GM12878 (cell line): ENCODE measurements at regions not wholly inside any gene's neighbourhood (a gene's known extent, or its start where the extent isn't known, plus 50 kb on each side); places are given as distances from the start of the nearest gene placed in this dataset.

Experiments used
- ATAC-seq: fragments of 200-7000 bp; cut with Tn5 transposase; 3 replicates; pipeline ENCODE4 v1.9.1; 2020; ENCODE audit warnings: mild to moderate bottlenecking, moderate library complexity
- BruUV-seq: library from RNA; stranded (reverse); fragments of 400-500 nt; replicated peaks from 2 replicates; lab custom pipeline; 2021; lab: Mats Ljungman, UMichigan
- CTCF ChIA-PET: fragments of 300-600 bp; sonication (Branson Sonifier 250); formaldehyde crosslinking; extraction: SDS; loops from one replicate; lab custom pipeline; 2021; ENCODE audit warnings: inconsistent platforms; lab: Yijun Ruan, JAX
- POLR2A ChIA-PET: fragments of 350-600 bp; formaldehyde crosslinking; extraction: SDS; loops from one replicate; lab custom pipeline; 2021; ENCODE audit warnings: inconsistent platforms; lab: Charles Lee
- RAD21 ChIA-PET: fragments of 300-600 bp; sonication (Branson Sonifier 250); formaldehyde crosslinking; loops from one replicate; lab custom pipeline; 2023; ENCODE audit warnings: antibody characterized with exemption; ENCODE audit not compliant: unreplicated experiment; lab: Charles Lee
- SMC1A ChIA-PET: fragments of 300-600 bp; sonication (Branson Sonifier 250); formaldehyde crosslinking; loops from one replicate; lab custom pipeline; 2023; ENCODE audit not compliant: unreplicated experiment, uncharacterized antibody; lab: Charles Lee
- DNase-seq: peaks from one replicate; pipeline ENCODE4 v3.0.0-alpha.2; 2011; ENCODE audit warnings: low read depth, low spot score
- FAIRE-seq: peaks from 3 replicates; lab custom pipeline; 2011; peaks lifted over from hg19 to GRCh38; lab: Jason Lieb, UNC
- H2AFZ ChIP-seq: 2 replicates; pipeline ENCODE4 v1.6.0; 2011; ENCODE audit warnings: low read depth, low read length, control low read depth; ENCODE audit not compliant: control insufficient read depth
- H3K27ac ChIP-seq: 2 replicates; pipeline ENCODE4 v1.5.1; 2011; ENCODE audit warnings: control low read depth; ENCODE audit not compliant: control insufficient read depth, insufficient read depth
- H3K27me3 ChIP-seq, 2 experiments: replicated peaks in 1 of 2; 2 replicates each; pipeline versions ENCODE4 v1.6.0 to v1.6.1; 2011; ENCODE audit warnings: low read length in 1 of 2; ENCODE audit not compliant: control insufficient read depth in 2 of 2, insufficient read depth in 2 of 2
- H3K36me3 ChIP-seq, 2 experiments: 2 replicates each; pipeline ENCODE4 v1.5.1; 2011; ENCODE audit warnings: low read length in 1 of 2; ENCODE audit not compliant: control insufficient read depth in 2 of 2, insufficient read depth in 2 of 2
- H3K4me1 ChIP-seq: 2 replicates; pipeline ENCODE4 v1.6.1; 2011; ENCODE audit warnings: mild to moderate bottlenecking, low read length, moderate library complexity, mixed read lengths; ENCODE audit not compliant: control insufficient read depth, insufficient read depth
- H3K4me2 ChIP-seq: 2 replicates; pipeline ENCODE4 v1.6.0; 2011; ENCODE audit warnings: control low read depth; ENCODE audit not compliant: control insufficient read depth, insufficient read depth
- H3K4me3 ChIP-seq: fragments of 200-600 bp; sonication (generic); 2 replicates; pipeline ENCODE4 v1.5.1; 2016
- H3K79me2 ChIP-seq: 2 replicates; pipeline ENCODE4 v1.6.0; 2011; ENCODE audit warnings: low read length; ENCODE audit not compliant: control insufficient read depth, insufficient read depth
- H3K9ac ChIP-seq: 2 replicates; pipeline ENCODE4 v1.8.0; 2011; ENCODE audit warnings: low read length, control low read depth, mixed read lengths; ENCODE audit not compliant: control insufficient read depth, insufficient read depth
- H3K9me3 ChIP-seq: replicated peaks from 3 replicates; pipeline ENCODE4 v1.5.1; 2011; ENCODE audit warnings: mild to moderate bottlenecking, low read length; ENCODE audit not compliant: control insufficient read depth, insufficient read depth
- H4K20me1 ChIP-seq: 2 replicates; pipeline ENCODE4 v1.6.0; 2011; ENCODE audit not compliant: control insufficient read depth, insufficient read depth
- BMI1 ChIP-seq: fragments of 450-650 bp; IDR thresholded peaks from 2 replicates; pipeline ENCODE4 v1.6.1; 2016; ENCODE audit warnings: mild to moderate bottlenecking, moderate library complexity, borderline replicate concordance
- BRCA1 ChIP-seq: IDR thresholded peaks from 2 replicates; pipeline ENCODE4 v1.6.1; 2011; ENCODE audit warnings: low read depth, low read length, improper control_type of control experiment
- DPF2 ChIP-seq: fragments of 450-650 bp; IDR thresholded peaks from 2 replicates; pipeline ENCODE4 v1.6.1; 2017; ENCODE audit warnings: mild to moderate bottlenecking
- HDAC6 ChIP-seq: fragments of 200-600 bp; sonication (generic); IDR thresholded peaks from one replicate; pipeline ENCODE4 v1.8.0; 2017; ENCODE audit warnings: antibody characterized with exemption; ENCODE audit not compliant: unreplicated experiment
- IKZF1 ChIP-seq: fragments of 450-650 bp; conservative IDR thresholded peaks from 2 replicates; pipeline ENCODE4 v1.6.1; 2017; ENCODE audit warnings: antibody characterized with exemption, mild to moderate bottlenecking
- MTA3 ChIP-seq: IDR thresholded peaks from 2 replicates; pipeline ENCODE4 v1.6.1; 2012; ENCODE audit warnings: low read length, inconsistent platforms, borderline replicate concordance
- NFIC ChIP-seq: IDR thresholded peaks from 2 replicates; pipeline ENCODE4 v1.6.1; 2012; ENCODE audit warnings: low read depth, mild to moderate bottlenecking, inconsistent platforms, low read length, moderate library complexity
- NR2C1 ChIP-seq: fragments of 450-650 bp; IDR thresholded peaks from 2 replicates; pipeline ENCODE4 v1.6.1; 2017; ENCODE audit warnings: antibody characterized with exemption, mild to moderate bottlenecking, moderate library complexity
- PAX8 ChIP-seq: fragments of 450-650 bp; IDR thresholded peaks from 2 replicates; pipeline ENCODE4 v1.6.1; 2017; ENCODE audit warnings: mild to moderate bottlenecking, moderate library complexity
- RAD21 ChIP-seq: IDR thresholded peaks from 2 replicates; pipeline ENCODE4 v1.6.1; 2011; ENCODE audit warnings: mild to moderate bottlenecking, low read depth, low read length, moderate library complexity; ENCODE audit not compliant: insufficient read depth
- RELA ChIP-seq: fragments of 450-650 bp; IDR thresholded peaks from 2 replicates; pipeline ENCODE4 v1.8.0; 2014; ENCODE audit warnings: borderline replicate concordance; ENCODE audit not compliant: partially characterized antibody
- RUNX3 ChIP-seq: IDR thresholded peaks from 2 replicates; pipeline ENCODE4 v1.6.1; 2012; ENCODE audit warnings: low read length, inconsistent platforms
- SMC3 ChIP-seq: IDR thresholded peaks from 2 replicates; pipeline ENCODE4 v1.6.1; 2011; ENCODE audit warnings: low read length, improper control_type of control experiment, borderline replicate concordance
- SUPT20H ChIP-seq: IDR thresholded peaks from 2 replicates; pipeline ENCODE4 v1.6.1; 2011; ENCODE audit warnings: low read depth, mild to moderate bottlenecking, low read length, moderate library complexity, borderline replicate concordance; ENCODE audit not compliant: control insufficient read depth
- ZSCAN29 ChIP-seq: fragments of 450-650 bp; IDR thresholded peaks from 2 replicates; pipeline ENCODE4 v1.6.1; 2017; ENCODE audit warnings: mild to moderate bottlenecking, moderate library complexity
- WGBS: methylation state at CpG from one replicate; pipeline ENCODE4 v1.1.6; 2016; ENCODE audit warnings: low lambda C conversion rate; ENCODE audit not compliant: insufficient replicate concordance, insufficient coverage; ENCODE audit errors: missing lambda C conversion rate; 5-methylcytosine and 5-hydroxymethylcytosine counted together
- in situ Hi-C: fragments of 300-500 bp; cut with MboI; formaldehyde crosslinking; loops from 9 replicates; pipeline ENCODE4 v1.14.3; 2018; ENCODE audit warnings: mixed read lengths
- intact Hi-C: fragments of 100-400 bp; cut with micrococcal nuclease; formaldehyde crosslinking; loops from one replicate; pipeline ENCODE4 v1.14.2; 2022; ENCODE audit not compliant: unreplicated experiment
- TF ChIP-seq, protein P1 (sequence below): fragments of 450-650 bp; IDR thresholded peaks from 2 replicates; pipeline ENCODE4 v1.6.1; 2017; ENCODE audit warnings: mild to moderate bottlenecking, moderate library complexity
- TF ChIP-seq, protein P2 (sequence below): IDR thresholded peaks from 2 replicates; pipeline ENCODE4 v1.6.1; 2011; ENCODE audit warnings: borderline replicate concordance, low read depth, mild to moderate bottlenecking, moderate library complexity, mixed read lengths, low read length; ENCODE audit not compliant: insufficient read depth; ENCODE audit errors: extremely low read length
- TF ChIP-seq, protein P3 (sequence below): fragments of 150-350 bp; IDR thresholded peaks from 2 replicates; pipeline ENCODE4 v1.6.1; 2014; ENCODE audit warnings: mild to moderate bottlenecking, low read depth, low read length

DNA sequence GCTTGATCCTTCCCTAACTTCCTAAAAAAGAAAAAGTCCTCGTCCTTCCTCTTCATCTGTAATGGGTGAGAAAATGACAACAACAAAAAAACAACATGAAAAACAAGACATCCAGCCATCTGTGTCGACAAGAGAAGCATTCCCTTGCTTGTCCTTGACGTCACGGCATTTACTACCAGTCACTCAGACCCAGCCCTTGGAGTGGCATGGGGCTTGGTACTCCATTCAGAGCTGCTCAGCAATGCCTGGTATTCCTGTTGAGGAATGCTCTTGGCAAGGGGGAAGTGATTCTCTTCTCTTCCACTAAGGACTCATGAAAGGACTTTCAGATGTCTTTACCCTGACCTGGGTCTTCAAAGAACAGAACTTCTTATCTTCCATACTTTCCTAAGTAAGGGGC is 339.7 kb upstream of the RASGRP1 start (continued):
- TF ChIP-seq SUPT20H (no peak), RUNX3 (no peak), RAD21 (no peak)

DNA sequence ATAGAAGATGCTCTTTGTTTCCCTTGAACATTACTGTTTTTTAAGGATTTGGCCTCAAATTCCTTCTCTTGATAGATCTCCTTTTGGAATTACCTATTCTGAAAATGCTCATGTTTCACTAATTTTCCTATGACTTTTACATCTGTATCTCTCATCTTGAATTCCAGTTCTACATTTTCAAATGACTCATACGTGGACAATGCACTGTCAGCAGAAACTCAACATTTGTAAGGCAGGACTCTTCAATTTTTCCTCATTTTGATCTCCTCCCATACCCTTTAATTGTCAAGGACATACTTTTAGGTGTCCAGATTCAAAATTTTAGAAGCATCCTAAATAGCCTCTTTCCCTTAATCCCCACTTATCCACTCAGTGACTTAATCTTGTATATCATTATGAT is 341.0 kb upstream of the RASGRP1 start:
- SMC1A ChIA-PET: no interaction called here
- in situ Hi-C loops (no loop called here), intact Hi-C loops (no loop called here)
- CTCF ChIA-PET: no interaction called here
- no peaks in the 10 kb centered on the region for H3K36me3 ChIP-seq
- RAD21 ChIA-PET: no interaction called here
- H3K9ac ChIP-seq: no peak overlapping the region
- no peak for FAIRE-seq
- H3K27me3 ChIP-seq: 0 out of 4 replicates have a peak, but pooled peaks cover 0 to 1% of the 10 kb centered on the region in 2 experiments
- BruUV-seq: no TSS peak
- no peaks in the 10 kb centered on the region for H3K79me2 ChIP-seq
- DNase-seq: no peak
- WGBS: 0% methylated on average over 1 of the region's 1 CpG
- no peaks in the 10 kb centered on the region for H3K9me3 ChIP-seq
- H4K20me1 ChIP-seq: no peaks in the 10 kb centered on the region
- H3K4me3 ChIP-seq: no peak overlapping the region
- no peak for ATAC-seq
- H3K4me1 ChIP-seq: no peaks in the 10 kb centered on the region
- H3K4me2 ChIP-seq: no peak overlapping the region
- POLR2A ChIA-PET: no interaction called here
- H2AFZ ChIP-seq: no peak overlapping the region
- TF ChIP-seq DPF2: no peak
- no peak for TF ChIP-seq IKZF1
- no peak for TF ChIP-seq NR2C1
- TF ChIP-seq, protein P1, sequence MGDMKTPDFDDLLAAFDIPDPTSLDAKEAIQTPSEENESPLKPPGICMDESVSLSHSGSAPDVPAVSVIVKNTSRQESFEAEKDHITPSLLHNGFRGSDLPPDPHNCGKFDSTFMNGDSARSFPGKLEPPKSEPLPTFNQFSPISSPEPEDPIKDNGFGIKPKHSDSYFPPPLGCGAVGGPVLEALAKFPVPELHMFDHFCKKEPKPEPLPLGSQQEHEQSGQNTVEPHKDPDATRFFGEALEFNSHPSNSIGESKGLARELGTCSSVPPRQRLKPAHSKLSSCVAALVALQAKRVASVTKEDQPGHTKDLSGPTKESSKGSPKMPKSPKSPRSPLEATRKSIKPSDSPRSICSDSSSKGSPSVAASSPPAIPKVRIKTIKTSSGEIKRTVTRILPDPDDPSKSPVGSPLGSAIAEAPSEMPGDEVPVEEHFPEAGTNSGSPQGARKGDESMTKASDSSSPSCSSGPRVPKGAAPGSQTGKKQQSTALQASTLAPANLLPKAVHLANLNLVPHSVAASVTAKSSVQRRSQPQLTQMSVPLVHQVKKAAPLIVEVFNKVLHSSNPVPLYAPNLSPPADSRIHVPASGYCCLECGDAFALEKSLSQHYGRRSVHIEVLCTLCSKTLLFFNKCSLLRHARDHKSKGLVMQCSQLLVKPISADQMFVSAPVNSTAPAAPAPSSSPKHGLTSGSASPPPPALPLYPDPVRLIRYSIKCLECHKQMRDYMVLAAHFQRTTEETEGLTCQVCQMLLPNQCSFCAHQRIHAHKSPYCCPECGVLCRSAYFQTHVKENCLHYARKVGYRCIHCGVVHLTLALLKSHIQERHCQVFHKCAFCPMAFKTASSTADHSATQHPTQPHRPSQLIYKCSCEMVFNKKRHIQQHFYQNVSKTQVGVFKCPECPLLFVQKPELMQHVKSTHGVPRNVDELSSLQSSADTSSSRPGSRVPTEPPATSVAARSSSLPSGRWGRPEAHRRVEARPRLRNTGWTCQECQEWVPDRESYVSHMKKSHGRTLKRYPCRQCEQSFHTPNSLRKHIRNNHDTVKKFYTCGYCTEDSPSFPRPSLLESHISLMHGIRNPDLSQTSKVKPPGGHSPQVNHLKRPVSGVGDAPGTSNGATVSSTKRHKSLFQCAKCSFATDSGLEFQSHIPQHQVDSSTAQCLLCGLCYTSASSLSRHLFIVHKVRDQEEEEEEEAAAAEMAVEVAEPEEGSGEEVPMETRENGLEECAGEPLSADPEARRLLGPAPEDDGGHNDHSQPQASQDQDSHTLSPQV: no peak
- TF ChIP-seq PAX8: no peak
- no peak for TF ChIP-seq NFIC
- no peak for TF ChIP-seq RELA
- TF ChIP-seq BMI1: no peak
- no peak for TF ChIP-seq HDAC6
- TF ChIP-seq, protein P2, sequence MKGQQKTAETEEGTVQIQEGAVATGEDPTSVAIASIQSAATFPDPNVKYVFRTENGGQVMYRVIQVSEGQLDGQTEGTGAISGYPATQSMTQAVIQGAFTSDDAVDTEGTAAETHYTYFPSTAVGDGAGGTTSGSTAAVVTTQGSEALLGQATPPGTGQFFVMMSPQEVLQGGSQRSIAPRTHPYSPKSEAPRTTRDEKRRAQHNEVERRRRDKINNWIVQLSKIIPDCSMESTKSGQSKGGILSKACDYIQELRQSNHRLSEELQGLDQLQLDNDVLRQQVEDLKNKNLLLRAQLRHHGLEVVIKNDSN: no peak
- TF ChIP-seq ZSCAN29: no peak
- TF ChIP-seq, protein P3, sequence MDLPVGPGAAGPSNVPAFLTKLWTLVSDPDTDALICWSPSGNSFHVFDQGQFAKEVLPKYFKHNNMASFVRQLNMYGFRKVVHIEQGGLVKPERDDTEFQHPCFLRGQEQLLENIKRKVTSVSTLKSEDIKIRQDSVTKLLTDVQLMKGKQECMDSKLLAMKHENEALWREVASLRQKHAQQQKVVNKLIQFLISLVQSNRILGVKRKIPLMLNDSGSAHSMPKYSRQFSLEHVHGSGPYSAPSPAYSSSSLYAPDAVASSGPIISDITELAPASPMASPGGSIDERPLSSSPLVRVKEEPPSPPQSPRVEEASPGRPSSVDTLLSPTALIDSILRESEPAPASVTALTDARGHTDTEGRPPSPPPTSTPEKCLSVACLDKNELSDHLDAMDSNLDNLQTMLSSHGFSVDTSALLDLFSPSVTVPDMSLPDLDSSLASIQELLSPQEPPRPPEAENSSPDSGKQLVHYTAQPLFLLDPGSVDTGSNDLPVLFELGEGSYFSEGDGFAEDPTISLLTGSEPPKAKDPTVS: no peak
- no peak for TF ChIP-seq MTA3
- no peak for TF ChIP-seq SMC3
- TF ChIP-seq BRCA1: no peak
- H3K27ac ChIP-seq: no peak overlapping the region
